ENCODE measurements at regions not wholly inside any gene's neighbourhood (a gene's known extent, or its start where the extent isn't known, plus 50 kb on each side); places are given as distances from the start of the nearest gene placed in this dataset.

GRCh38 chr7:41038211-41038610 lies 664.7 kb downstream of the INHBA start:
- Mint-ChIP-seq H3K27me3 (ENCODE audit: low read depth in 3 of 3) (peaks cover 0 to 3% (median 0%) of the 10 kb centered on the region in 3 donors), H3K27ac (no peak overlapping the region), H3K4me1 (peaks cover 4% of the 10 kb centered on the region), H3K9me3 (peaks cover 0 to 6% (median 2%) of the 10 kb centered on the region in 7 donors), H3K4me3 (no peak overlapping the region), H3K36me3 (no peaks in the 10 kb centered on the region)
- H3K4me3 ChIP-seq (replicated peaks in 1 of 3; ENCODE audit: low read depth in 2 of 3, low read length in 3 of 3) = no peak overlapping the region
- no peaks in the 10 kb centered on the region for H4K20me1 ChIP-seq (ENCODE audit: insufficient read depth, low read length)
- no peaks in the 10 kb centered on the region for H3K79me2 ChIP-seq (ENCODE audit: insufficient read depth, low read length)
- no peak for DNase-seq
- H3K27me3 ChIP-seq (ENCODE audit: control insufficient read depth in 2 of 2, insufficient read depth in 2 of 2, low read length in 2 of 2) = no peaks in the 10 kb centered on the region
- H3K4me2 ChIP-seq (replicated peaks; ENCODE audit: extremely low read depth, low read length, poor library complexity, severe bottlenecking) = no peak overlapping the region
- H3K9me3 ChIP-seq (replicated peaks in 1 of 2; ENCODE audit: control insufficient read depth in 1 of 2, insufficient read depth in 1 of 2, low read length in 2 of 2) = no peaks in the 10 kb centered on the region
- no peaks in the 10 kb centered on the region for H3K4me1 ChIP-seq (ENCODE audit: control insufficient read depth in 1 of 2, insufficient read depth in 2 of 2, low read length in 2 of 2)
- no peak for TF ChIP-seq CTCF (IDR thresholded peaks at IDR 0.05)
- H2AFZ ChIP-seq (ENCODE audit: insufficient read depth, low read depth, low read length, poor library complexity, severe bottlenecking) = no peak overlapping the region
- intact Hi-C loops (cut with micrococcal nuclease) = no loop called here
- WGBS (ENCODE audit: insufficient coverage) = 94% methylated on average over 4 of the region's 5 CpGs
- H3K27ac ChIP-seq (ENCODE audit: low read depth in 1 of 2, low read length in 2 of 2) = no peak overlapping the region
- H3K36me3 ChIP-seq (replicated peaks in 1 of 2; ENCODE audit: control insufficient read depth in 1 of 2, insufficient read depth in 2 of 2, low read length in 2 of 2) = no peaks in the 10 kb centered on the region
- H3K9ac ChIP-seq (ENCODE audit: insufficient read depth, low read length, poor library complexity, severe bottlenecking) = no peak overlapping the region

- no CpG with 5 or more reads among the region's 5 CpGs for WGBS (ENCODE audit: insufficient coverage)
- H3K9ac ChIP-seq (ENCODE audit: insufficient read depth, low read length, poor library complexity, severe bottlenecking) = no peak overlapping the region
- Mint-ChIP-seq H3K9me3 (peaks cover 0 to 6% (median 2%) of the 10 kb centered on the region in 7 donors), H3K27me3 (ENCODE audit: low read depth in 3 of 3) (peaks cover 0 to 3% (median 0%) of the 10 kb centered on the region in 3 donors), H3K4me3 (no peak overlapping the region), H3K4me1 (peaks cover 4% of the 10 kb centered on the region), H3K27ac (no peak overlapping the region), H3K36me3 (no peaks in the 10 kb centered on the region)
- H3K27me3 ChIP-seq (ENCODE audit: control insufficient read depth in 2 of 2, insufficient read depth in 2 of 2, low read length in 2 of 2) = no peaks in the 10 kb centered on the region
- H3K4me1 ChIP-seq (ENCODE audit: control insufficient read depth in 1 of 2, insufficient read depth in 2 of 2, low read length in 2 of 2) = no peaks in the 10 kb centered on the region
- no peaks in the 10 kb centered on the region for H4K20me1 ChIP-seq (ENCODE audit: insufficient read depth, low read length)
- no peaks in the 10 kb centered on the region for H3K79me2 ChIP-seq (ENCODE audit: insufficient read depth, low read length)
- H3K27ac ChIP-seq (ENCODE audit: low read depth in 1 of 2, low read length in 2 of 2) = no peak overlapping the region
- no peak overlapping the region for H3K4me2 ChIP-seq (replicated peaks; ENCODE audit: extremely low read depth, low read length, poor library complexity, severe bottlenecking)
- intact Hi-C loops (cut with micrococcal nuclease) = no loop called here
- H2AFZ ChIP-seq (ENCODE audit: insufficient read depth, low read depth, low read length, poor library complexity, severe bottlenecking) = no peak overlapping the region
- no peak for DNase-seq
- H3K9me3 ChIP-seq (replicated peaks in 1 of 2; ENCODE audit: control insufficient read depth in 1 of 2, insufficient read depth in 1 of 2, low read length in 2 of 2) = no peaks in the 10 kb centered on the region
- no peak for TF ChIP-seq CTCF (IDR thresholded peaks at IDR 0.05)
- no peak overlapping the region for H3K4me3 ChIP-seq (replicated peaks in 1 of 3; ENCODE audit: low read depth in 2 of 3, low read length in 3 of 3)
- H3K36me3 ChIP-seq (replicated peaks in 1 of 2; ENCODE audit: control insufficient read depth in 1 of 2, insufficient read depth in 2 of 2, low read length in 2 of 2) = no peaks in the 10 kb centered on the region
Measured at GRCh38 chr7:41037691-41038090, 665.2 kb downstream of the INHBA start.

Data from CD14-positive monocyte (primary cell).